Testis (tissue), 2 donors: ENCODE measurements at regions not wholly inside any gene's neighbourhood (a gene's known extent, or its start where the extent isn't known, plus 50 kb on each side); places are given as distances from the start of the nearest gene placed in this dataset.

Experiments used
- DNase-seq: peaks from one replicate; pipeline ENCODE4 v3.0.0-alpha.2; 2019
- H3K27ac ChIP-seq, 2 donors: fragments of 200-600 bp; sonication (generic); one replicate each; pipeline ENCODE4 v1.5.1; 2019
- H3K27me3 ChIP-seq: fragments of 200-600 bp; sonication (generic); one replicate; pipeline ENCODE4 v1.5.1; 2019
- H3K36me3 ChIP-seq: fragments of 200-600 bp; sonication (generic); one replicate; pipeline ENCODE4 v1.5.1; 2017; ENCODE audit warnings: low read depth; ENCODE audit errors: missing control alignments
- H3K4me1 ChIP-seq: fragments of 200-600 bp; sonication (generic); one replicate; pipeline ENCODE4 v1.5.1; 2019
- H3K4me3 ChIP-seq, 2 donors: fragments of 200-600 bp; sonication (generic); one replicate each; pipeline ENCODE4 v1.5.1; 2017 to 2019
- H3K9me3 ChIP-seq: fragments of 200-600 bp; sonication (generic); one replicate; pipeline ENCODE4 v1.5.1; 2017
- CTCF ChIP-seq, 3 experiments: fragments of 450-650 bp in 2 of 3; fragments of 200-600 bp in 1 of 3; sonication (generic) in 1 of 3; IDR thresholded peaks; one replicate each; pipeline ENCODE4 v1.5.1; 2016 to 2019; ENCODE audit warnings: antibody characterized with exemption in 3 of 3, mild to moderate bottlenecking in 2 of 3, moderate library complexity in 1 of 3
- POLR2A ChIP-seq: fragments of 450-650 bp; IDR thresholded peaks from one replicate; pipeline ENCODE4 v1.6.1; 2017; ENCODE audit warnings: antibody characterized with exemption, mild to moderate bottlenecking, moderate library complexity
- WGBS, 2 donors: methylation state at CpG; one replicate each; pipeline ENCODE4 v1.1.5; 2018; 5-methylcytosine and 5-hydroxymethylcytosine counted together
- intact Hi-C: fragments of 100-400 bp; cut with DNase I; formaldehyde crosslinking; loops from one replicate; pipeline ENCODE4 v1.15.1; 2023; ENCODE audit warnings: low total_unique reads

- Histone ChIP-seq H3K27me3 (no peaks in the 10 kb centered on the region), H3K36me3 (no peaks in the 10 kb centered on the region), H3K4me3 (no peak overlapping the region), H3K9me3 (no peaks in the 10 kb centered on the region), H3K27ac (no peak overlapping the region), H3K4me1 (no peaks in the 10 kb centered on the region)
- WGBS, 2 donors = 30 to 43% methylated on average over 1 of the region's 1 CpG
- intact Hi-C loops = no loop called here
- TF ChIP-seq POLR2A (no peak), CTCF (IDR thresholded peaks at IDR 0.05) (no peak)
- DNase-seq = no peak
These were observed 374.6 kb downstream of the RAB28 start for GRCh38 chr4:13109536-13109935.

- Histone ChIP-seq H3K4me3 (no peak overlapping the region), H3K27me3 (no peaks in the 10 kb centered on the region), H3K36me3 (no peaks in the 10 kb centered on the region), H3K9me3 (no peaks in the 10 kb centered on the region), H3K4me1 (no peaks in the 10 kb centered on the region), H3K27ac (no peak overlapping the region)
- intact Hi-C loops = no loop called here
- 88 to 90% methylated on average over 1 of the region's 1 CpG for WGBS, 2 donors
- no peak for DNase-seq
- TF ChIP-seq POLR2A (no peak), CTCF (IDR thresholded peaks at IDR 0.05) (no peak)
These were observed 376.0 kb downstream of the RAB28 start for GRCh38 chr4:13108096-13108495.

- no peaks in the 10 kb centered on the region for H3K36me3 ChIP-seq
- WGBS, 2 donors = 77 to 81% methylated on average over 7 of the region's 7 CpGs
- H3K4me1 ChIP-seq = no peaks in the 10 kb centered on the region
- DNase-seq = no peak
- no peaks in the 10 kb centered on the region for H3K27me3 ChIP-seq
- no peak overlapping the region for H3K27ac ChIP-seq
- no peak overlapping the region for H3K4me3 ChIP-seq
- TF ChIP-seq POLR2A = no peak
- TF ChIP-seq CTCF (IDR thresholded peaks at IDR 0.05) = no peak
- intact Hi-C loops = no loop called here
- no peaks in the 10 kb centered on the region for H3K9me3 ChIP-seq
These were observed 380.6 kb downstream of the RAB28 start for GRCh38 chr4:13103382-13104015.

GRCh38 chr4:13102092-13102742 is 381.9 kb downstream of the RAB28 start:
- Histone ChIP-seq H3K4me3 (no peak overlapping the region), H3K27me3 (no peaks in the 10 kb centered on the region), H3K36me3 (no peaks in the 10 kb centered on the region), H3K9me3 (no peaks in the 10 kb centered on the region), H3K27ac (no peak overlapping the region), H3K4me1 (no peaks in the 10 kb centered on the region)
- intact Hi-C loops = no loop called here
- no peak for DNase-seq
- TF ChIP-seq CTCF (IDR thresholded peaks at IDR 0.05) (no peak), POLR2A (no peak)
- WGBS, 2 donors = 83 to 90% methylated on average over 5 to 6 of the region's 6 CpGs

GRCh38 chr4:13097971-13098370 is 386.2 kb downstream of the RAB28 start:
- no peaks in the 10 kb centered on the region for H3K27me3 ChIP-seq
- no peak overlapping the region for H3K4me3 ChIP-seq
- intact Hi-C loops = no loop called here
- H3K4me1 ChIP-seq = no peaks in the 10 kb centered on the region
- H3K9me3 ChIP-seq = no peaks in the 10 kb centered on the region
- DNase-seq = no peak
- H3K36me3 ChIP-seq = no peaks in the 10 kb centered on the region
- WGBS, 2 donors = 79 to 92% methylated on average over 3 of the region's 3 CpGs
- TF ChIP-seq POLR2A = no peak
- TF ChIP-seq CTCF (IDR thresholded peaks at IDR 0.05) = no peak
- H3K27ac ChIP-seq = no peak overlapping the region
